ENCODE measurements at regions not wholly inside any gene's neighbourhood (a gene's known extent, or its start where the extent isn't known, plus 50 kb on each side); places are given as distances from the start of the nearest gene placed in this dataset.

GRCh38 chr18:33853187-33853586 lies 275.2 kb downstream of the ASXL3 start:
- no peak for DNase-seq (ENCODE audit: low spot score)
- TF ChIP-seq FOXA1 (IDR thresholded peaks at IDR 0.05) (no peak), ATF3 (IDR thresholded peaks at IDR 0.05) (no peak), SP1 (IDR thresholded peaks at IDR 0.05) (no peak), NR2F2 (IDR thresholded peaks at IDR 0.05) (no peak), HNF4G (IDR thresholded peaks at IDR 0.05) (no peak), TAF1 (conservative IDR thresholded peaks at IDR 0.05) (no peak), MAX (IDR thresholded peaks at IDR 0.05) (no peak), YY1 (IDR thresholded peaks at IDR 0.05) (no peak), HNF4A (conservative IDR thresholded peaks at IDR 0.05) (no peak)
- TF ChIP-seq, protein P1, sequence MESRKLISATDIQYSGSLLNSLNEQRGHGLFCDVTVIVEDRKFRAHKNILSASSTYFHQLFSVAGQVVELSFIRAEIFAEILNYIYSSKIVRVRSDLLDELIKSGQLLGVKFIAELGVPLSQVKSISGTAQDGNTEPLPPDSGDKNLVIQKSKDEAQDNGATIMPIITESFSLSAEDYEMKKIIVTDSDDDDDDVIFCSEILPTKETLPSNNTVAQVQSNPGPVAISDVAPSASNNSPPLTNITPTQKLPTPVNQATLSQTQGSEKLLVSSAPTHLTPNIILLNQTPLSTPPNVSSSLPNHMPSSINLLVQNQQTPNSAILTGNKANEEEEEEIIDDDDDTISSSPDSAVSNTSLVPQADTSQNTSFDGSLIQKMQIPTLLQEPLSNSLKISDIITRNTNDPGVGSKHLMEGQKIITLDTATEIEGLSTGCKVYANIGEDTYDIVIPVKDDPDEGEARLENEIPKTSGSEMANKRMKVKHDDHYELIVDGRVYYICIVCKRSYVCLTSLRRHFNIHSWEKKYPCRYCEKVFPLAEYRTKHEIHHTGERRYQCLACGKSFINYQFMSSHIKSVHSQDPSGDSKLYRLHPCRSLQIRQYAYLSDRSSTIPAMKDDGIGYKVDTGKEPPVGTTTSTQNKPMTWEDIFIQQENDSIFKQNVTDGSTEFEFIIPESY (IDR thresholded peaks at IDR 0.05) = no peak
- TF ChIP-seq, protein P2, sequence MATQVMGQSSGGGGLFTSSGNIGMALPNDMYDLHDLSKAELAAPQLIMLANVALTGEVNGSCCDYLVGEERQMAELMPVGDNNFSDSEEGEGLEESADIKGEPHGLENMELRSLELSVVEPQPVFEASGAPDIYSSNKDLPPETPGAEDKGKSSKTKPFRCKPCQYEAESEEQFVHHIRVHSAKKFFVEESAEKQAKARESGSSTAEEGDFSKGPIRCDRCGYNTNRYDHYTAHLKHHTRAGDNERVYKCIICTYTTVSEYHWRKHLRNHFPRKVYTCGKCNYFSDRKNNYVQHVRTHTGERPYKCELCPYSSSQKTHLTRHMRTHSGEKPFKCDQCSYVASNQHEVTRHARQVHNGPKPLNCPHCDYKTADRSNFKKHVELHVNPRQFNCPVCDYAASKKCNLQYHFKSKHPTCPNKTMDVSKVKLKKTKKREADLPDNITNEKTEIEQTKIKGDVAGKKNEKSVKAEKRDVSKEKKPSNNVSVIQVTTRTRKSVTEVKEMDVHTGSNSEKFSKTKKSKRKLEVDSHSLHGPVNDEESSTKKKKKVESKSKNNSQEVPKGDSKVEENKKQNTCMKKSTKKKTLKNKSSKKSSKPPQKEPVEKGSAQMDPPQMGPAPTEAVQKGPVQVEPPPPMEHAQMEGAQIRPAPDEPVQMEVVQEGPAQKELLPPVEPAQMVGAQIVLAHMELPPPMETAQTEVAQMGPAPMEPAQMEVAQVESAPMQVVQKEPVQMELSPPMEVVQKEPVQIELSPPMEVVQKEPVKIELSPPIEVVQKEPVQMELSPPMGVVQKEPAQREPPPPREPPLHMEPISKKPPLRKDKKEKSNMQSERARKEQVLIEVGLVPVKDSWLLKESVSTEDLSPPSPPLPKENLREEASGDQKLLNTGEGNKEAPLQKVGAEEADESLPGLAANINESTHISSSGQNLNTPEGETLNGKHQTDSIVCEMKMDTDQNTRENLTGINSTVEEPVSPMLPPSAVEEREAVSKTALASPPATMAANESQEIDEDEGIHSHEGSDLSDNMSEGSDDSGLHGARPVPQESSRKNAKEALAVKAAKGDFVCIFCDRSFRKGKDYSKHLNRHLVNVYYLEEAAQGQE (IDR thresholded peaks at IDR 0.05) = no peak

DNA sequence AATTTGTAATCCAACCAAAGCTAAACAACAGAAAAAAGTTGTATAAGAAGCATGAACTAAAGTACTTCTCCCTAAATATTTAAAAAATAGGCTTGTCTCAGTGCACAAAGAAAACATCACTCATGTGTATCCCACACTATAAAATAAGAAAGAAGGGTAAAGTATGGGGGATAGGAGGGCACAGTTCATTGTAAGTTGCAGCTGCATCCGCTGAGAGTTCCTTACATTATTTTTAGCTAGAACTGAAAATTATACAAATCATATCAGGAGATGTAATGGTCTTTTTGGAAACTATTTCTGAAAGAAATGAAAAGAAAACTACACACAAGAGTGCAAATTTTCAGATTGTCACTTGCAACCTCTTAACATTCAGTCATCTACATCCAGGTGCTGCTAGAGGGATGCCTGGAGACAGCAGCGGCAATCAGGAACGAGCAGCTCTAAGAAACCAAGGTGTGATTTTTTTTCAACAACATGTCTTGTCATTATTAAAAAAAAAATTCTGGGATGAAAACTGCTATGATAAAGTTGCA lies 273.6 kb downstream of the ASXL3 start:
- Histone ChIP-seq H3K9me3 (ENCODE audit: control insufficient read depth in 4 of 4, low read length in 3 of 4) (no peaks in the 10 kb centered on the region), H3K4me3 (ENCODE audit: low read depth in 1 of 3, low read length in 3 of 3) (no peak overlapping the region), H3K9ac (ENCODE audit: low read depth in 1 of 2, low read length in 2 of 2) (no peak overlapping the region), H3K27me3 (ENCODE audit: control insufficient read depth in 4 of 4, insufficient read depth in 4 of 4, low read length in 3 of 4) (no peaks in the 10 kb centered on the region), H3K27ac (ENCODE audit: low read depth in 1 of 2, low read length in 2 of 2) (no peak overlapping the region), H3K36me3 (ENCODE audit: control insufficient read depth in 4 of 4, insufficient read depth in 3 of 4, low read depth in 1 of 4, low read length in 3 of 4) (no peaks in the 10 kb centered on the region), H3K4me1 (ENCODE audit: control insufficient read depth in 4 of 4, insufficient read depth in 4 of 4, low read length in 3 of 4) (peaks cover 0 to 10% (median 0%) of the 10 kb centered on the region in 4 donors)
- 93% methylated on average over 3 of the region's 3 CpGs for WGBS
- TF ChIP-seq RXRA (IDR thresholded peaks at IDR 0.05) = no peak
- TF ChIP-seq FOXA1 (IDR thresholded peaks at IDR 0.05) = no peak
- no peak for TF ChIP-seq YY1 (IDR thresholded peaks at IDR 0.05)
- no peak for TF ChIP-seq JUND (IDR thresholded peaks at IDR 0.05)
- no peak for TF ChIP-seq NR2F2 (IDR thresholded peaks at IDR 0.05)
- TF ChIP-seq MAX (IDR thresholded peaks at IDR 0.05) = no peak
- TF ChIP-seq GABPA (IDR thresholded peaks at IDR 0.05 in 1 of 2, conservative IDR thresholded peaks at IDR 0.05 in 1 of 2) = no peak
- TF ChIP-seq HNF4G (IDR thresholded peaks at IDR 0.05) = no peak
- no peak for TF ChIP-seq TAF1 (conservative IDR thresholded peaks at IDR 0.05)
- no peak for TF ChIP-seq HNF4A (conservative IDR thresholded peaks at IDR 0.05)
- no peak for TF ChIP-seq SP1 (IDR thresholded peaks at IDR 0.05)
- no peak for TF ChIP-seq FOXA2 (IDR thresholded peaks at IDR 0.05)
- TF ChIP-seq ATF3 (IDR thresholded peaks at IDR 0.05) = no peak
- no peak for DNase-seq (ENCODE audit: low spot score)

More at GRCh38 chr18:33853187-33853586, 275.2 kb downstream of the ASXL3 start:
- H3K36me3 ChIP-seq (ENCODE audit: control insufficient read depth in 4 of 4, insufficient read depth in 3 of 4, low read depth in 1 of 4, low read length in 3 of 4) = no peaks in the 10 kb centered on the region
- H3K4me1 ChIP-seq (ENCODE audit: control insufficient read depth in 4 of 4, insufficient read depth in 4 of 4, low read length in 3 of 4) = peaks cover 0 to 10% (median 0%) of the 10 kb centered on the region in 4 donors
- no peak overlapping the region for H3K9ac ChIP-seq (ENCODE audit: low read depth in 1 of 2, low read length in 2 of 2)
- H3K9me3 ChIP-seq (ENCODE audit: control insufficient read depth in 4 of 4, low read length in 3 of 4) = no peaks in the 10 kb centered on the region
- H3K27ac ChIP-seq (ENCODE audit: low read depth in 1 of 2, low read length in 2 of 2) = no peak overlapping the region
- WGBS = 92% methylated on average over 6 of the region's 6 CpGs
- H3K4me3 ChIP-seq (ENCODE audit: low read depth in 1 of 3, low read length in 3 of 3) = no peak overlapping the region
- H3K27me3 ChIP-seq (ENCODE audit: control insufficient read depth in 4 of 4, insufficient read depth in 4 of 4, low read length in 3 of 4) = no peaks in the 10 kb centered on the region
